Hepatic stellate cell (primary cell): ENCODE measurements at regions not wholly inside any gene's neighbourhood (a gene's known extent, or its start where the extent isn't known, plus 50 kb on each side); places are given as distances from the start of the nearest gene placed in this dataset.

Experiments
- DNase-seq: peaks from one replicate; pipeline ENCODE4 v3.0.0; 2011; ENCODE audit warnings: low spot score

GRCh38 chr21:35366394-35367080 lies 317.4 kb upstream of the RUNX1 start:
- DNase-seq, result no peak

GRCh38 chr21:35363458-35363857 lies 314.4 kb upstream of the RUNX1 start:
- DNase-seq, result no peak

DNA sequence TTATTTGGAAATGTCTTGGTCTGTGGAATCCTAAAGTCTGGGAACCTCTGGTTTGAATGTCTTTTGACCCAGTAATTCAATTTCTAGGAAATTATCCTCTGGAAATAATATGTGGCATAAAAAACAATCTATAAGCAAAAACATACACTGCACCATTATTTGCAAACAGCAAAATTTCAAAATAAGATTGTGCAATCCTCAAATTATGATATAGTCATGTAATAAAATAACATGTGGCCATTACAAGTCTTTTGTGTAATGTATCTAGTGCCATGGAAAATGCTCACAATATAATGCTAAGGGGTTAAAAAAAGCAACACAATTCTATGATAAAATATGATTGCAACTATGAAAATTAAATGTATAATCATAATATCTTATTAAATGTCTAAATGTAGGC lies 312.9 kb upstream of the RUNX1 start:
- no peak for DNase-seq

DNA sequence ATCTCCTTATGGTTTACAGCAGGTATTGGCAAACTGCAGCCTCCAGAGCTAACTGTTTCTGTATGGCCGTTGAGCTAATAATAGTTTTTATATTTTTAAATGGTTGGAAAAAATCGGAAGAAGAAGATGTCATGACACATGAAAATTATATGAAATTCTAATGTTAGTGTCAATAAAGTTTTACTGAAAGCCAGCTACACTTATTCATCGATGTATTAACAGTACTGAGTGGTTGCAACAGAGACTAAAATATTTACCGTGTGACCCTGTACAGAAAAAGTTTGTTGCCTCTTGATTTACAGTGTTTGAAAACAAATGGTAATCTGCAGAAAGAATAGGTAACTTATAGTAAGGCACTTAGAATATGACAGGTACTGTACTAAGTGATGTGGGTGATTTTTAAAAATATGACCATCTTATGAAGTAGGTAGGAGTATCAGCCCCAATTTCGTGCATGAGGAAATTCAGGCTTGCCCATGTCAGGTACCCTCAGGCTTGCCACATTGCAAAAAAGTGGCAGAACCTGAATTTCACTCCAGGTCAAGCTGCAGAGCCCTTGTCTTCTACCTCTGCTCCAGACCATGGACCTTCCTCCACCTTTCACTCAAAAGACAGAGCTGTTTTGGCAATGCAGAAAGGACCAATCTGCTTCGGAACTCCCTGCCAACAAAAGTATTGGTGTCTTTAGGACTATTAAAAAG lies 311.9 kb upstream of the RUNX1 start:
- no peak for DNase-seq

DNA sequence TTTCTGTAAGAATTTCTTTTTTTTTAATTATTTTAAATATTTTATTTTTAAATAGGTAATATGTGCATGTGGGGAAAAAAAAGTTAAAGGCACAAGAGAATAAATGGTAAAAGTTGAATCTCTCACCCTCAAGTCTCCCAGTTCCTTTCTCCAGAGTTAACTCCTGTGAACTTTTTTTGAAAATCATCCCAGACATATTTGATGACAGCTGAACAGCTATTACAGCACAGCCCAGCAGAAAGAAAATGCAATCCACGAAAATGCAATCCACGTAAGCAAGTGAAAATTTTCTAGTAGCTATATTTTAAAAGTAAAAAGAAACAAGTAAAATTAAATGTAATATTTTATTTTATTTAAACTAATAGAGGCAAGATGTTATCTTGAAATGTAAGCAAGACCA lies 310.0 kb upstream of the RUNX1 start:
- DNase-seq, result no peak

DNA sequence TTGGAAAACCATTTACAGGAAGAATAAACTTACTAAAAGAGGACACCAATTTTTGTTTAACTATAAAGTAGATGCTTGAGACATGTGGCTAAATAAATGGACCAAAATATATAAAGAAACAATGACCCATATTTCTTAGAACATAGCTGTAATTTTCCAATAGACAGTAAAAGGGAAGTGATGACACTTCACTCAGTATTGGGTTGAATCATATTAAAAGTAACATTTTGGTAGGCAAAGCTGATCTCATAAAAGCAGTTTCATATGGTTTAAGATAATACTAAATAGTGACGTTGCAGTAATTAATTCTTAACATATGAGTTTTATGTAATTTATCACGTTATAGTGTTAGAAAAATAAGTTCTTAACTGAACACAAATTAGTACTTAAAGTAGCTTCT lies 308.9 kb upstream of the RUNX1 start:
- DNase-seq, result no peak

GRCh38 chr21:35357041-35357780 lies 308.1 kb upstream of the RUNX1 start:
- no peak for DNase-seq

DNA sequence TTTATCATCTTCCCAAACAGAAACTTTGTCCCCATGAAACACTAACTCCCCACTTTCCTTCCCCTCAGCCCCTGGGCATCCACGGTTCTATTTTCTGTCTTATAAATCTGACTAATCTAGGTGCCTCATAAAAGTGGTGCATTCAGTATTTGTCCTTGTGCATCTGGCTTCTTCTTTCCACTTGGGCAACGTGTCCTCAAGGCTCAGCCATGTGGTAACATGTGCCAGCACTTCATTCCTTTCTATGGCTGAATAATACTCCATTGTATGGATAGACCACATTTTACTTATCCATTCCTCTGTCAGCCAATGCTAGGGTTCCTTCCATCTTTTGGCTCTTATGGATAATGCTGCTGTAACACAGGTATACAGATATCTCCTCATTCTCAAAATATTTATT lies 305.0 kb upstream of the RUNX1 start:
- no peak for DNase-seq

DNA sequence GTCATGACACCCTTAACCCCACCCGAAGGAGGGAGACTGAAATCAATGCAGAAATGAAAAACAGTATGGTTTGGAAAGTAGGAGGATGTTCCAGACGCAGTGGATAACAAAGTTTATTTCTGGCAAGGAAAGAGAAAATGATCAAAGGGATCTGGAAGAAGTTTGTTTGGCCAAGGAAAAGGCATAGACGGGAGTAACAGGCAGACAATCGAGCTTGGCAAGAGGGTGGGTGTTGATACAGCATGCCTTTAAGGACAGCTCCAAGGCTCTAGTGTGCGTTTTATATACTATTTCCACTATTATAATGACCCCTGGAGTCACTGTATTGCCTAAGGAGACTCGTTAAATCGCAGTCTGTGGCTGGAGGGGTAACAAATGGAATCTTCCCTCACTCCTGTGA lies 303.7 kb upstream of the RUNX1 start:
- no peak for DNase-seq

- no peak for DNase-seq
Observed at GRCh38 chr21:35352066-35352770, 303.1 kb upstream of the RUNX1 start.

- no peak for DNase-seq
Observed at GRCh38 chr21:35351434-35351833, 302.3 kb upstream of the RUNX1 start.

GRCh38 chr21:35350965-35351364 lies 301.9 kb upstream of the RUNX1 start:
- DNase-seq, result no peak

DNA sequence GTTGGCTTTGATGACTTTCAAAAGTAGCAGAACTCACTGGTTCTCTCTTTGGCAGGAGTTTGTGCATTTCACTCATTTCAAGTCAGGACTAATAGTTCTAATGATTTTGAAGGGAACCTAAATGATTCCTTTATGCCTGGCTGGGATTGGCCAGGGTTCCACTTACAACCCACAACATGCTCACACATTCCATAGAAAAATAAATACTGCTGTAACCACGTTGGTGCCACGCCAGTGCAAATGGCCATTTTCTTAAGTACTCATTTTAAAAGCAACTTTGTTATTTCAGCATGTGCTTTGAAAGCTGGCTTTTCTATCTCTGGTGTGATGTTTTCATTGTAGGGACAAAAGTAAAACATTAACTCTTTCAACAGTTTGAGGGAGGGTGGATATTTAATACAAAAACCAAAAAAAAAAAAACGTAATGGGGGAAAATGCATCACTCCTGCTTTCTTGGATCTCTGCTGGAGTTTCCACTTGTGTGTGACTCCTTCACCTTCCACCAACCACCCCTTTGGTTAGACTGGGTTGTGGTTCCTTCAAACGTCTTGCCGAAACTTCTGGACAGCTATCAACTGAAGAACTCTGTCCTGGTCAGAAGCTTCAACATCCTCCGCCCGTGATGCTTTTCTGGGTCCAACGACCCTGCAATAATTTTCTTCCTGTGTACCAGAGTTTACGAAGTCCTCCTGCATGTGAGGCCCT lies 300.4 kb upstream of the RUNX1 start:
- no peak for DNase-seq

DNA sequence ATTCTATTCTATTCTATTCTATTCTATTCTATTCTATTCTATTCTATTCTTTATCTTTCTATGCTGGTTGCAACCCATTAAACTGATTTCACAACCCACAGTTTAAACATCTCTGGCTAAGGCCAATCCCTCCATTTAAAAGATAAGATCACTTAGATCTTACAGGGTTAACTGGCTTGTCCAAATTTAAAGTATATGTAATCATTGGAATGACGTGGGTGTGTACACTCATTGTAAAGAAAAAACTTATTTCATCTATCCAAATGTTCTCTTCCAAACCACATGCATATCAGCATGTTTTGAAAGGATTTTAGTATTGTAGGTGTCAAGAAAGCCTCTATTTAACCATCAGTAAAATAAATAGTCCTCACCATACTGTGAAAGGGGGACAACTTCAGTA lies 299.6 kb upstream of the RUNX1 start:
- no peak for DNase-seq

DNA sequence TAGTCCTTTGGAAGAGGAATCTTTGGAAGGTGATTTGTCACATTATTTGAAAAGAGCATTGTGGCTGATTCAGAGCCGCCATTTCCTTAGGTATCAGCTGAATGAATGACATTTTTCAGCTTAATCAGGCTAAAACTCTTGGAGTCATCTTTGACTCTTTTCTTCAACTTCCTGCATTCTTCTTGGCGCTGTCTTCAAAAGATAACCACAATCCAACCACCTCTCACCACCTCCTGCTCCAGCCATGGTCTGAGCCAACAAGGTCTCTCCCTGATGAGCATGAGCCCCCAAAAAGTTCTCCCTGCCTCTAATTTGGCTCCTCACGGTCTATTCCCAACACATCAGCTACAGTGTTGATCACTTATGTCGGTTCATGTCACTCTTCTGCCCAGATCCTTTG lies 297.6 kb upstream of the RUNX1 start:
- no peak for DNase-seq

- DNase-seq, result no peak
Observed at GRCh38 chr21:35345954-35346353, 296.9 kb upstream of the RUNX1 start.

GRCh38 chr21:35344582-35344981 lies 295.5 kb upstream of the RUNX1 start:
- no peak for DNase-seq

DNA sequence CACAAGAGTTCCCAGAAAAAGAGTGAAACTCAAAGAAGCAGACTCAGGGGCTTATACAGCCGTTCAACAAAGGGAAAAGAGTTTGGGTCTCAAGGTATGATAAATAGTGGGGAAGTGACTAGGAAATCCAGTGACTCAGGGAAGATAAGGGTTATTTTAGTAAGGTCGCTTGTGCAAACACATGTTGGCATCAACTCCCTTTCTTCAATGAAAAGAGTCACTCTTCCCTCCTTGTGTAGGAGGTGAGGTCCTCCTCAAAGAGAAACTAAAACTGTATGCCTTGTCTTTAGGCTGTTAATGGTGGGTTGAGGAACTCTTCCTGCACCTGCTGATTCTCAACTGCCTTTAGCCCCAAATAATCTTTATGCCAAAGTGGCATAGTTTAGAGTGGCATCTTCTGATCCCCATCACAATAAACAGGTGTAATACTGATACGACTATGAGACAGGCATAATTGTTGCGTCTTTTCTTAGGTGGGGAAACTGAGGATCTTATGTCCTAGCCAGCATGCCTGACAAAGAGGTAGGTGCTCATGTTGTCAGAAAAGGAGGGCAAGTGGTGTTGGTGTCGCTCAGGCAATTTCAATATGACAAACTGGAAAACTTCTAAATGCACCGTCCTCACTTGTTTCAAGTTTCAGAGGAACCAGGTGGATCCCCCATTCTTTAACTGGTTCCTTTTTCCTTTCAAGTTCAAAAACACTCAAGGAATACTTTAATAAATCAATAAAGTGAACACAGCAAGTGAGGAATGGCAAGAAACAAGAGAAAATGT lies 294.1 kb upstream of the RUNX1 start:
- no peak for DNase-seq

DNA sequence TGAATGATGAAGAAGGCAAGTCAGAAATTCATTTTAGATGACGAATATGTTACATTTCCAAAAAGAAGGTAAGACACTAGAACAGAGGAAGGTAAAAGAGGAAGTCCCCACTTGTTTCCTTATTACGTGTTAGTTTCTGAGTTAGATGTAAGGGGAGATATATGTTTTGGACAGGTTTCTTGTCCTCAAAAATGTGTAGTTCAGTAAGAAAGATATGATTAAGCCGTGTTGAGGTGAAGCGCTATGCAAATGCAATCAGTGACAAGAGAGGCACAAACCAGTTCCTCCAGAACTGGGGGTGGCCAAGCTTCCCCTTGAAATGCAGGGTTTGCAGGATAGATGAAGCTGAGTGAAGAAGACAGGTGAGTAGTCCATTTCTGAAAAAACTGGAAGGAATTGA lies 293.3 kb upstream of the RUNX1 start:
- DNase-seq, result no peak

- no peak for DNase-seq
Observed at GRCh38 chr21:35340273-35340672, 291.2 kb upstream of the RUNX1 start.
